ENCODE measurements at regions not wholly inside any gene's neighbourhood (a gene's known extent, or its start where the extent isn't known, plus 50 kb on each side); places are given as distances from the start of the nearest gene placed in this dataset.

DNA sequence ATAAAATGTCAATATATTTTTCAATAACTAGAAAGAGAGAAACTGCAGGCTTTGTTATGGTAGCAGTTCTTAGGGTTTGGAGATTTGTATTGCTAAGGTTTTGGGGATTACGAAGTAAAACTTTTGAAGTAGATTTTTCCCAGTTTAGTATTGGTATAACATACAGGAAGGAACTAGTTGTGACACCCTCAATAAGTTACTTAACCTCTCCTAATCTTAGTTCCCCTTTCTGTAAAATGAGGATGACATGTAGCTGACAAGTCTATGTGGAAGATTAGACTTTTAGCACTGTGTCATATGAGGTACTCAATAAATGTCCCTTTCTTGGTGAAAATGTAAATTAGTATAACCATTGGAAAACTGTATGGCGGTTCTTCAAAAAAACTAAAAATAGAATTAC, 73.4 kb upstream of the ATG10 start:
- Histone ChIP-seq H3K4me3 (ENCODE audit: low read length in 2 of 2) (no peak overlapping the region), H3K27me3 (ENCODE audit: control insufficient read depth in 2 of 2, insufficient read depth in 2 of 2, low read length in 2 of 2) (no peaks in the 10 kb centered on the region), H3K36me3 (ENCODE audit: control insufficient read depth in 2 of 2, insufficient read depth in 2 of 2, low read length in 2 of 2) (no peaks in the 10 kb centered on the region), H3K9me3 (ENCODE audit: control insufficient read depth in 2 of 2, low read length in 2 of 2) (no peaks in the 10 kb centered on the region), H3K27ac (ENCODE audit: low read depth in 2 of 2, low read length in 2 of 2) (no peak overlapping the region), H3K4me1 (ENCODE audit: control insufficient read depth in 2 of 2, insufficient read depth in 2 of 2, low read length in 2 of 2) (no peaks in the 10 kb centered on the region), H3K9ac (ENCODE audit: low read depth in 1 of 2, low read length in 2 of 2) (no peak overlapping the region)

DNA sequence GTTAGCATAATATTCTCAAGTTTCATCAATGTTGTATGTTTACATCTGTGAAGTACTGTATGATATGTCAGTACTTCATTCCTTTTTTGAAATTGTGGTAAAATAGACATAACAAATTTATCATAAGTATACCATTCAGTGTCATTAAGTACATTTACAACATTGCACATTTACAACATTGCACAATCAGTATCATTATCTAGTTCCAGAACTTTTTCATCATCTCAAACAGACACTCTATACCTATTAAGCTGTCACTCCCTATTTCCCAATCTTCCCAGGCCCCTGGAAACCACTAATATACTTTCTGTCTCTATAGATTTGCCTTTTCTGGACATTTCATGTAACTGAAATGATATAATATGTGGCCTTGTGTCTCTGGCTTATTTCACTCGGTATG, 75.1 kb upstream of the ATG10 start:
- H3K4me3 ChIP-seq (ENCODE audit: low read length in 2 of 2): no peak overlapping the region
- H3K27ac ChIP-seq (ENCODE audit: low read depth in 2 of 2, low read length in 2 of 2): no peak overlapping the region
- no peaks in the 10 kb centered on the region for H3K4me1 ChIP-seq (ENCODE audit: control insufficient read depth in 2 of 2, insufficient read depth in 2 of 2, low read length in 2 of 2)
- H3K9me3 ChIP-seq (ENCODE audit: control insufficient read depth in 2 of 2, low read length in 2 of 2): no peaks in the 10 kb centered on the region
- no peaks in the 10 kb centered on the region for H3K36me3 ChIP-seq (ENCODE audit: control insufficient read depth in 2 of 2, insufficient read depth in 2 of 2, low read length in 2 of 2)
- no peak overlapping the region for H3K9ac ChIP-seq (ENCODE audit: low read depth in 1 of 2, low read length in 2 of 2)
- no peaks in the 10 kb centered on the region for H3K27me3 ChIP-seq (ENCODE audit: control insufficient read depth in 2 of 2, insufficient read depth in 2 of 2, low read length in 2 of 2)

- H3K27ac ChIP-seq (ENCODE audit: low read depth in 2 of 2, low read length in 2 of 2): no peak overlapping the region
- H3K4me3 ChIP-seq (ENCODE audit: low read length in 2 of 2): no peak overlapping the region
- H3K9me3 ChIP-seq (ENCODE audit: control insufficient read depth in 2 of 2, low read length in 2 of 2): peaks cover 0 to 2% of the 10 kb centered on the region in 2 donors
- H3K9ac ChIP-seq (ENCODE audit: low read depth in 1 of 2, low read length in 2 of 2): no peak overlapping the region
- H3K4me1 ChIP-seq (ENCODE audit: control insufficient read depth in 2 of 2, insufficient read depth in 2 of 2, low read length in 2 of 2): no peaks in the 10 kb centered on the region
- no peaks in the 10 kb centered on the region for H3K27me3 ChIP-seq (ENCODE audit: control insufficient read depth in 2 of 2, insufficient read depth in 2 of 2, low read length in 2 of 2)
- no peaks in the 10 kb centered on the region for H3K36me3 ChIP-seq (ENCODE audit: control insufficient read depth in 2 of 2, insufficient read depth in 2 of 2, low read length in 2 of 2)
Observed at GRCh38 chr5:81895307-81895706, 76.5 kb upstream of the ATG10 start.

GRCh38 chr5:81893961-81894360, 77.9 kb upstream of the ATG10 start:
- no peak overlapping the region for H3K27ac ChIP-seq (ENCODE audit: low read depth in 2 of 2, low read length in 2 of 2)
- H3K4me1 ChIP-seq (ENCODE audit: control insufficient read depth in 2 of 2, insufficient read depth in 2 of 2, low read length in 2 of 2): no peaks in the 10 kb centered on the region
- H3K36me3 ChIP-seq (ENCODE audit: control insufficient read depth in 2 of 2, insufficient read depth in 2 of 2, low read length in 2 of 2): no peaks in the 10 kb centered on the region
- no peak overlapping the region for H3K4me3 ChIP-seq (ENCODE audit: low read length in 2 of 2)
- no peak overlapping the region for H3K9ac ChIP-seq (ENCODE audit: low read depth in 1 of 2, low read length in 2 of 2)
- H3K27me3 ChIP-seq (ENCODE audit: control insufficient read depth in 2 of 2, insufficient read depth in 2 of 2, low read length in 2 of 2): no peaks in the 10 kb centered on the region
- peaks cover 0 to 2% of the 10 kb centered on the region in 2 donors for H3K9me3 ChIP-seq (ENCODE audit: control insufficient read depth in 2 of 2, low read length in 2 of 2)

DNA sequence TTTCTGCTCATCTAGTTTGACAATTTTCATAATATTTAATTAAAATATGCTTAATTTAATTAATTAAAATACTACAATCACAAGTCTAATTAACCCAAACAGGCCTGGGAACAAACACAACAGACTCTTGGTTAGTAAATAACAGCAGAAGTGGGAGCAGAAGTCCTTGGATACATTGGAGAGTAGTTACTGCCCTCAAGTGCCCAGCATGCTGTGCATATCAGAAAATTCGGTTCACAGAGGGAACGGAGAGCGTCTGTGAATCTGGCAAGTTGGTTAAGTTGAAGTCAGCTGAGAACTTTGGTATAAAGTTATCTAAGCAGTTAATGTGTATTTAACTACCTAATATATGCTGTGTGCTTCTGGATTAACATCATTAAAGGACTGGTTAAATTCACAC, 87.0 kb upstream of the ATG10 start:
- no peaks in the 10 kb centered on the region for H3K36me3 ChIP-seq (ENCODE audit: control insufficient read depth in 2 of 2, insufficient read depth in 2 of 2, low read length in 2 of 2)
- no peaks in the 10 kb centered on the region for H3K27me3 ChIP-seq (ENCODE audit: control insufficient read depth in 2 of 2, insufficient read depth in 2 of 2, low read length in 2 of 2)
- no peak overlapping the region for H3K4me3 ChIP-seq (ENCODE audit: low read length in 2 of 2)
- H3K4me1 ChIP-seq (ENCODE audit: control insufficient read depth in 2 of 2, insufficient read depth in 2 of 2, low read length in 2 of 2): no peaks in the 10 kb centered on the region
- H3K9ac ChIP-seq (ENCODE audit: low read depth in 1 of 2, low read length in 2 of 2): no peak overlapping the region
- H3K27ac ChIP-seq (ENCODE audit: low read depth in 2 of 2, low read length in 2 of 2): no peak overlapping the region
- no peaks in the 10 kb centered on the region for H3K9me3 ChIP-seq (ENCODE audit: control insufficient read depth in 2 of 2, low read length in 2 of 2)

DNA sequence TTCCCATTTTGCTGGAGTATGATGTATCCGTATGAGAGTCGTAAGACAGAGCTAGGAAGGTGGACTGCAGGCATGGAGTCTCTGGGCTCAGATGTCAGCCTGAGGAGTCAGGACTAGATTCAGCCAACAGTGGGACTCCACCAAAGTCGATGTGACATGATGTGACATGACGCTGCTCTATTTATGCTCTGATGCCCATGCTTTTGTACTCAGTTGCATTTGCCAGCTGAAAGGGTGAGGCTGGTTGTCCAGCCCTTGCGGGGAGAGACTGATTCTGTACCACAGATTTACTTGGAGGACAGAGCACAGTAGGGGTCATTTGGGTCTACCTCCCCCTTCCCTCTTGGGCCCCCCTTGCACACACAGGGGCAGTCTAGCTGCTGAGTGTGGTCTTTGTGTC, 88.5 kb upstream of the ATG10 start:
- H3K27ac ChIP-seq (ENCODE audit: low read depth in 2 of 2, low read length in 2 of 2): no peak overlapping the region
- H3K4me1 ChIP-seq (ENCODE audit: control insufficient read depth in 2 of 2, insufficient read depth in 2 of 2, low read length in 2 of 2): no peaks in the 10 kb centered on the region
- no peaks in the 10 kb centered on the region for H3K27me3 ChIP-seq (ENCODE audit: control insufficient read depth in 2 of 2, insufficient read depth in 2 of 2, low read length in 2 of 2)
- H3K4me3 ChIP-seq (ENCODE audit: low read length in 2 of 2): no peak overlapping the region
- H3K9me3 ChIP-seq (ENCODE audit: control insufficient read depth in 2 of 2, low read length in 2 of 2): no peaks in the 10 kb centered on the region
- no peak overlapping the region for H3K9ac ChIP-seq (ENCODE audit: low read depth in 1 of 2, low read length in 2 of 2)
- no peaks in the 10 kb centered on the region for H3K36me3 ChIP-seq (ENCODE audit: control insufficient read depth in 2 of 2, insufficient read depth in 2 of 2, low read length in 2 of 2)

- Histone ChIP-seq H3K27me3 (ENCODE audit: control insufficient read depth in 2 of 2, insufficient read depth in 2 of 2, low read length in 2 of 2) (no peaks in the 10 kb centered on the region), H3K4me3 (ENCODE audit: low read length in 2 of 2) (no peak overlapping the region), H3K36me3 (ENCODE audit: control insufficient read depth in 2 of 2, insufficient read depth in 2 of 2, low read length in 2 of 2) (no peaks in the 10 kb centered on the region), H3K9ac (ENCODE audit: low read depth in 1 of 2, low read length in 2 of 2) (no peak overlapping the region), H3K9me3 (ENCODE audit: control insufficient read depth in 2 of 2, low read length in 2 of 2) (no peaks in the 10 kb centered on the region), H3K4me1 (ENCODE audit: control insufficient read depth in 2 of 2, insufficient read depth in 2 of 2, low read length in 2 of 2) (no peaks in the 10 kb centered on the region), H3K27ac (ENCODE audit: low read depth in 2 of 2, low read length in 2 of 2) (no peak overlapping the region)
Observed at GRCh38 chr5:81881595-81881994, 90.2 kb upstream of the ATG10 start.

- no peak overlapping the region for H3K27ac ChIP-seq (ENCODE audit: low read depth in 2 of 2, low read length in 2 of 2)
- H3K36me3 ChIP-seq (ENCODE audit: control insufficient read depth in 2 of 2, insufficient read depth in 2 of 2, low read length in 2 of 2): no peaks in the 10 kb centered on the region
- no peaks in the 10 kb centered on the region for H3K27me3 ChIP-seq (ENCODE audit: control insufficient read depth in 2 of 2, insufficient read depth in 2 of 2, low read length in 2 of 2)
- H3K9me3 ChIP-seq (ENCODE audit: control insufficient read depth in 2 of 2, low read length in 2 of 2): no peaks in the 10 kb centered on the region
- H3K4me1 ChIP-seq (ENCODE audit: control insufficient read depth in 2 of 2, insufficient read depth in 2 of 2, low read length in 2 of 2): no peaks in the 10 kb centered on the region
- no peak overlapping the region for H3K4me3 ChIP-seq (ENCODE audit: low read length in 2 of 2)
- H3K9ac ChIP-seq (ENCODE audit: low read depth in 1 of 2, low read length in 2 of 2): no peak overlapping the region
Observed at GRCh38 chr5:81879936-81880335, 91.9 kb upstream of the ATG10 start.

- H3K27me3 ChIP-seq (ENCODE audit: control insufficient read depth in 2 of 2, insufficient read depth in 2 of 2, low read length in 2 of 2): no peaks in the 10 kb centered on the region
- H3K27ac ChIP-seq (ENCODE audit: low read depth in 2 of 2, low read length in 2 of 2): no peak overlapping the region
- H3K9ac ChIP-seq (ENCODE audit: low read depth in 1 of 2, low read length in 2 of 2): no peak overlapping the region
- no peaks in the 10 kb centered on the region for H3K4me1 ChIP-seq (ENCODE audit: control insufficient read depth in 2 of 2, insufficient read depth in 2 of 2, low read length in 2 of 2)
- no peaks in the 10 kb centered on the region for H3K9me3 ChIP-seq (ENCODE audit: control insufficient read depth in 2 of 2, low read length in 2 of 2)
- H3K4me3 ChIP-seq (ENCODE audit: low read length in 2 of 2): no peak overlapping the region
- no peaks in the 10 kb centered on the region for H3K36me3 ChIP-seq (ENCODE audit: control insufficient read depth in 2 of 2, insufficient read depth in 2 of 2, low read length in 2 of 2)
Observed at GRCh38 chr5:81878333-81878732, 93.5 kb upstream of the ATG10 start.

GRCh38 chr5:81866994-81867393, 104.8 kb upstream of the ATG10 start:
- Histone ChIP-seq H3K4me1 (ENCODE audit: control insufficient read depth in 2 of 2, insufficient read depth in 2 of 2, low read length in 2 of 2) (no peaks in the 10 kb centered on the region), H3K36me3 (ENCODE audit: control insufficient read depth in 2 of 2, insufficient read depth in 2 of 2, low read length in 2 of 2) (no peaks in the 10 kb centered on the region), H3K4me3 (ENCODE audit: low read length in 2 of 2) (no peak overlapping the region), H3K9ac (ENCODE audit: low read depth in 1 of 2, low read length in 2 of 2) (no peak overlapping the region), H3K9me3 (ENCODE audit: control insufficient read depth in 2 of 2, low read length in 2 of 2) (no peaks in the 10 kb centered on the region), H3K27ac (ENCODE audit: low read depth in 2 of 2, low read length in 2 of 2) (no peak overlapping the region), H3K27me3 (ENCODE audit: control insufficient read depth in 2 of 2, insufficient read depth in 2 of 2, low read length in 2 of 2) (no peaks in the 10 kb centered on the region)

- no peaks in the 10 kb centered on the region for H3K36me3 ChIP-seq (ENCODE audit: control insufficient read depth in 2 of 2, insufficient read depth in 2 of 2, low read length in 2 of 2)
Observed at GRCh38 chr5:81860778-81861177, 109.9 kb upstream of the SSBP2 start.

More at GRCh38 chr5:81860778-81861177, 109.9 kb upstream of the SSBP2 start:
- peaks cover 0 to 2% of the 10 kb centered on the region in 2 donors for H3K4me1 ChIP-seq (ENCODE audit: control insufficient read depth in 2 of 2, insufficient read depth in 2 of 2, low read length in 2 of 2)
- H3K4me3 ChIP-seq (ENCODE audit: low read length in 2 of 2): no peak overlapping the region
- H3K9me3 ChIP-seq (ENCODE audit: control insufficient read depth in 2 of 2, low read length in 2 of 2): no peaks in the 10 kb centered on the region
- H3K27ac ChIP-seq (ENCODE audit: low read depth in 2 of 2, low read length in 2 of 2): no peak overlapping the region
- H3K9ac ChIP-seq (ENCODE audit: low read depth in 1 of 2, low read length in 2 of 2): no peak overlapping the region
- no peaks in the 10 kb centered on the region for H3K27me3 ChIP-seq (ENCODE audit: control insufficient read depth in 2 of 2, insufficient read depth in 2 of 2, low read length in 2 of 2)
